K562 (cell line): ENCODE measurements at regions not wholly inside any gene's neighbourhood (a gene's known extent, or its start where the extent isn't known, plus 50 kb on each side); places are given as distances from the start of the nearest gene placed in this dataset.

Experiments
- ATF6 ChIP-seq: sonication (generic); formaldehyde crosslinking; IDR thresholded peaks from 2 replicates; pipeline ENCODE4 v1.4.0; 2020; ENCODE audit warnings: mild to moderate bottlenecking, missing genetic modification reagents
- CBFA2T3 ChIP-seq: fragments of 450-650 bp; IDR thresholded peaks from 2 replicates; pipeline ENCODE4 v1.6.1; 2017
- CCAR2 ChIP-seq: fragments of 200-400 bp; formaldehyde crosslinking; IDR thresholded peaks from 2 replicates; pipeline ENCODE4 v1.6.1; 2017; ENCODE audit warnings: mild to moderate bottlenecking, low read depth, low read length
- ILK ChIP-seq: fragments of 450-650 bp; IDR thresholded peaks from 2 replicates; pipeline ENCODE4 v1.6.1; 2016; ENCODE audit warnings: missing genetic modification characterization, low read depth, mild to moderate bottlenecking, missing compliant biosample characterization, moderate library complexity, borderline replicate concordance
- JUN ChIP-seq, 2 experiments: sonication (generic) in 1 of 2; formaldehyde crosslinking in 1 of 2; IDR thresholded peaks; 2 replicates each; pipeline versions ENCODE4 v1.6.1 to v1.8.0; 2012 to 2022; ENCODE audit warnings: borderline replicate concordance in 2 of 2, mild to moderate bottlenecking in 2 of 2, improper control_type of control experiment in 1 of 2, low read depth in 1 of 2, low read length in 1 of 2, missing genetic modification reagents in 1 of 2
- L3MBTL2 ChIP-seq: fragments of 450-650 bp; IDR thresholded peaks from 2 replicates; pipeline ENCODE4 v1.6.1; 2016; ENCODE audit warnings: mild to moderate bottlenecking, moderate library complexity
- MAX ChIP-seq: sonication (generic); formaldehyde crosslinking; IDR thresholded peaks from 2 replicates; pipeline ENCODE4 v1.9.0; 2022; ENCODE audit warnings: mild to moderate bottlenecking, missing genetic modification reagents
- MXI1 ChIP-seq: IDR thresholded peaks from 2 replicates; pipeline ENCODE4 v1.6.1; 2011; ENCODE audit warnings: low read depth, mild to moderate bottlenecking, improper control_type of control experiment, low read length
- NFE2 ChIP-seq: IDR thresholded peaks from 2 replicates; pipeline ENCODE4 v1.6.1; 2014; ENCODE audit warnings: antibody characterized with exemption, low read depth
- NR2C1 ChIP-seq, 2 experiments: fragments of 450-650 bp; IDR thresholded peaks; 2 replicates each; pipeline ENCODE4 v1.6.1; 2017; ENCODE audit warnings: mild to moderate bottlenecking in 2 of 2, antibody characterized with exemption in 1 of 2, inconsistent platforms in 1 of 2, missing compliant biosample characterization in 1 of 2, missing genetic modification characterization in 1 of 2
- NR3C1 ChIP-seq: sonication (generic); formaldehyde crosslinking; IDR thresholded peaks from 2 replicates; pipeline ENCODE4 v1.8.1; 2022; ENCODE audit warnings: missing genetic modification reagents
- SAP30 ChIP-seq: fragments of 200-600 bp; sonication (generic); IDR thresholded peaks from 2 replicates; pipeline ENCODE4 v1.6.1; 2012; ENCODE audit warnings: borderline replicate concordance, low read depth, mild to moderate bottlenecking, moderate library complexity, low read length, control low read depth, inconsistent platforms; ENCODE audit not compliant: insufficient read depth, poor library complexity, severe bottlenecking
- SMAD2 ChIP-seq: fragments of 150-350 bp; IDR thresholded peaks from 2 replicates; pipeline ENCODE4 v1.6.1; 2014; ENCODE audit warnings: low read depth, mild to moderate bottlenecking, low read length
- STAT5A ChIP-seq: IDR thresholded peaks from 2 replicates; pipeline ENCODE4 v1.6.1; 2012; ENCODE audit warnings: low read length, inconsistent platforms, borderline replicate concordance
- TFAP4 ChIP-seq: sonication (generic); formaldehyde crosslinking; IDR thresholded peaks from 2 replicates; pipeline ENCODE4 v1.8.0; 2022; ENCODE audit warnings: missing genetic modification reagents, mild to moderate bottlenecking, moderate library complexity, borderline replicate concordance
- TRIM24 ChIP-seq, 2 experiments: fragments of 450-650 bp; IDR thresholded peaks; 2 replicates each; pipeline ENCODE4 v1.6.1; 2016
- ZNF134 ChIP-seq: fragments of 250-450 bp; sonication (Bioruptor Pico); conservative IDR thresholded peaks from 2 replicates; pipeline ENCODE4 v1.4.0; 2020
- ZNF316 ChIP-seq: fragments of 450-650 bp; IDR thresholded peaks from 2 replicates; pipeline ENCODE4 v1.6.1; 2016
- ZNF354B ChIP-seq: fragments of 250-450 bp; sonication (Bioruptor Pico); IDR thresholded peaks from 2 replicates; pipeline ENCODE4 v1.4.0; 2020
- TF ChIP-seq, protein P1 (sequence below): fragments of 250-450 bp; sonication (Bioruptor Pico); IDR thresholded peaks from 2 replicates; pipeline ENCODE4 v1.8.0; 2021; ENCODE audit warnings: moderate library complexity, mild to moderate bottlenecking, inconsistent platforms
- TF ChIP-seq, protein P2 (sequence below): fragments of 250-450 bp; sonication (Bioruptor Pico); IDR thresholded peaks from 2 replicates; pipeline ENCODE4 v1.8.0; 2022; ENCODE audit warnings: inconsistent platforms
- TF ChIP-seq, protein P3 (sequence below), 2 experiments: fragments of 250-450 bp in 1 of 2; fragments of 450-650 bp in 1 of 2; sonication (Bioruptor Pico) in 1 of 2; IDR thresholded peaks; 2 replicates each; pipeline versions ENCODE4 v1.6.1 to v1.8.0; 2016 to 2021; ENCODE audit warnings: mild to moderate bottlenecking in 2 of 2, moderate library complexity in 2 of 2, missing compliant biosample characterization in 1 of 2, missing genetic modification characterization in 1 of 2

GRCh38 chr12:14284184-14284722 lies 81.2 kb upstream of the ATF7IP start (continued):
- TF ChIP-seq ILK (tag) (no peak), CBFA2T3 (peak; percentile 84), NFE2 (0 out of 2 replicates have a peak, but pooled peaks have one; percentile 22), SMAD2 (no peak), JUN (IDR thresholded peaks at IDR 0.05; ENCODE audit: borderline replicate concordance, low read depth, low read length) (no peak), JUN (CRISPR knock-in tag; IDR thresholded peaks at IDR 0.05; ENCODE audit: borderline replicate concordance) (no peak), ZNF134 (CRISPR knock-in tag) (no peak), ZNF354B (CRISPR knock-in tag) (no peak), STAT5A (peak; percentile 25; the same call in 1 of the 2 replicates), SAP30 (no peak), NR2C1 (IDR thresholded peaks at IDR 0.05) (no peak), NR2C1 (tag; IDR thresholded peaks at IDR 0.05) (0 out of 2 replicates have a peak, but pooled peaks have one; percentile 30), TFAP4 (peak; percentile 88), TRIM24 (IDR thresholded peaks at IDR 0.05) (peak in 1 of 2 experiments; percentile 48; a peak in 2 of 4 replicates), MAX (CRISPR knock-in tag) (0 out of 2 replicates have a peak, but pooled peaks have one; percentile 20), ZNF316 (no peak), ATF6 (no peak), L3MBTL2 (peak; percentile 74), NR3C1 (CRISPR knock-in tag) (no peak), CCAR2 (no peak), MXI1 (no peak)
- TF ChIP-seq, protein P1, sequence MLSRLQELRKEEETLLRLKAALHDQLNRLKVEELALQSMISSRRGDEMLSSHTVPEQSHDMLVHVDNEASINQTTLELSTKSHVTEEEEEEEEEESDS (CRISPR knock-in tag), result no peak
- TF ChIP-seq, protein P2, sequence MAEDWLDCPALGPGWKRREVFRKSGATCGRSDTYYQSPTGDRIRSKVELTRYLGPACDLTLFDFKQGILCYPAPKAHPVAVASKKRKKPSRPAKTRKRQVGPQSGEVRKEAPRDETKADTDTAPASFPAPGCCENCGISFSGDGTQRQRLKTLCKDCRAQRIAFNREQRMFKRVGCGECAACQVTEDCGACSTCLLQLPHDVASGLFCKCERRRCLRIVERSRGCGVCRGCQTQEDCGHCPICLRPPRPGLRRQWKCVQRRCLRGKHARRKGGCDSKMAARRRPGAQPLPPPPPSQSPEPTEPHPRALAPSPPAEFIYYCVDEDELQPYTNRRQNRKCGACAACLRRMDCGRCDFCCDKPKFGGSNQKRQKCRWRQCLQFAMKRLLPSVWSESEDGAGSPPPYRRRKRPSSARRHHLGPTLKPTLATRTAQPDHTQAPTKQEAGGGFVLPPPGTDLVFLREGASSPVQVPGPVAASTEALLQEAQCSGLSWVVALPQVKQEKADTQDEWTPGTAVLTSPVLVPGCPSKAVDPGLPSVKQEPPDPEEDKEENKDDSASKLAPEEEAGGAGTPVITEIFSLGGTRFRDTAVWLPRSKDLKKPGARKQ, result no peak
- TF ChIP-seq, protein P3, sequence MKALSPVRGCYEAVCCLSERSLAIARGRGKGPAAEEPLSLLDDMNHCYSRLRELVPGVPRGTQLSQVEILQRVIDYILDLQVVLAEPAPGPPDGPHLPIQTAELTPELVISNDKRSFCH (CRISPR knock-in tag; IDR thresholded peaks at IDR 0.05), result no peak
- TF ChIP-seq, protein P3 (tag; IDR thresholded peaks at IDR 0.05), result peak; percentile 36; the same call in 1 of the 2 replicates
